C4-2B (cell line): ENCODE measurements at regions not wholly inside any gene's neighbourhood (a gene's known extent, or its start where the extent isn't known, plus 50 kb on each side); places are given as distances from the start of the nearest gene placed in this dataset.
A peak's percentile ranks its signal among the peaks of the same experiment; 100 is the strongest.

ENCODE experiments used
- H3K27ac ChIP-seq: fragments of 450-650 bp; 2 replicates; pipeline ENCODE4 v1.5.1; 2017
- CTCF ChIP-seq: fragments of 450-650 bp; conservative IDR thresholded peaks from 2 replicates; pipeline ENCODE4 v1.5.1; 2017; ENCODE audit warnings: mild to moderate bottlenecking
- ZFX ChIP-seq: fragments of 450-650 bp; IDR thresholded peaks from 2 replicates; pipeline ENCODE4 v1.6.1; 2017

GRCh38 chr9:108412755-108413154 is 443.0 kb downstream of the ACTL7B start:
- TF ChIP-seq ZFX (no peak), CTCF (peak; percentile 29)
- no peak overlapping the region for H3K27ac ChIP-seq

- TF ChIP-seq ZFX (no peak), CTCF (no peak)
- no peak overlapping the region for H3K27ac ChIP-seq
Observed at GRCh38 chr9:108411632-108412031, 444.2 kb downstream of the ACTL7B start.

GRCh38 chr9:108410161-108410560 is 445.6 kb downstream of the ACTL7B start:
- TF ChIP-seq ZFX: no peak
- TF ChIP-seq CTCF: peak; percentile 19; the same call in 1 of the 2 replicates
- no peak overlapping the region for H3K27ac ChIP-seq

- no peak overlapping the region for H3K27ac ChIP-seq
- TF ChIP-seq CTCF (no peak; the same call in 1 of the 2 replicates), ZFX (no peak)
Observed at GRCh38 chr9:108400297-108400696, 455.5 kb downstream of the ACTL7B start.

- H3K27ac ChIP-seq: no peak overlapping the region
- TF ChIP-seq CTCF: no peak
Observed at GRCh38 chr9:108399851-108400250, 455.9 kb downstream of the ACTL7B start.

GRCh38 chr9:108397286-108397685 is 458.5 kb downstream of the ACTL7B start:
- TF ChIP-seq ZFX: no peak
- TF ChIP-seq CTCF: no peak
- H3K27ac ChIP-seq: no peak overlapping the region

GRCh38 chr9:108396611-108397010 is 459.2 kb downstream of the ACTL7B start:
- no peak for TF ChIP-seq CTCF
- no peak for TF ChIP-seq ZFX
- H3K27ac ChIP-seq: no peak overlapping the region
